DOHH2 (cell line): ENCODE measurements at regions not wholly inside any gene's neighbourhood (a gene's known extent, or its start where the extent isn't known, plus 50 kb on each side); places are given as distances from the start of the nearest gene placed in this dataset.

Source experiments
- H3F3A ChIP-seq: fragments of 200-600 bp; sonication (generic), shearing (Covaris generic); 2 replicates; pipeline ENCODE4 v1.6.0; 2016; ENCODE audit warnings: antibody characterized with exemption, mild to moderate bottlenecking; ENCODE audit not compliant: control insufficient read depth, insufficient read depth
- H3K27ac ChIP-seq: fragments of 200-600 bp; sonication (generic); 2 replicates; pipeline ENCODE4 v1.5.1; 2014; ENCODE audit warnings: low read depth, mild to moderate bottlenecking, low read length, moderate library complexity
- H3K27me3 ChIP-seq: fragments of 200-600 bp; sonication (generic); 2 replicates; pipeline ENCODE4 v1.6.1; 2014; ENCODE audit warnings: mild to moderate bottlenecking, low read length, mixed read lengths; ENCODE audit not compliant: control insufficient read depth
- H3K36me3 ChIP-seq: fragments of 200-600 bp; sonication (generic); 2 replicates; pipeline ENCODE4 v1.6.1; 2014; ENCODE audit warnings: mild to moderate bottlenecking, low read length, moderate library complexity, mixed read lengths; ENCODE audit not compliant: control insufficient read depth
- H3K4me1 ChIP-seq: fragments of 200-600 bp; sonication (generic); 2 replicates; pipeline ENCODE4 v1.6.1; 2014; ENCODE audit warnings: mild to moderate bottlenecking, low read length, mixed read lengths; ENCODE audit not compliant: control insufficient read depth
- H3K4me2 ChIP-seq: fragments of 200-600 bp; sonication (generic); 2 replicates; pipeline ENCODE4 v1.6.0; 2014; ENCODE audit warnings: mild to moderate bottlenecking, low read length, moderate library complexity
- H3K4me3 ChIP-seq: fragments of 200-600 bp; sonication (generic); 2 replicates; pipeline ENCODE4 v1.5.1; 2014; ENCODE audit warnings: mild to moderate bottlenecking, low read length, mixed read lengths
- H3K79me2 ChIP-seq: fragments of 200-600 bp; sonication (generic); 2 replicates; pipeline ENCODE4 v1.6.1; 2014; ENCODE audit warnings: mild to moderate bottlenecking, low read length, mixed read lengths; ENCODE audit not compliant: control insufficient read depth
- H3K9me2 ChIP-seq: fragments of 200-600 bp; sonication (generic); replicated peaks from 2 replicates; pipeline ENCODE4 v1.6.1; 2014; ENCODE audit warnings: mild to moderate bottlenecking, low read length, mixed read lengths; ENCODE audit not compliant: control insufficient read depth
- H3K9me3 ChIP-seq: fragments of 200-600 bp; sonication (generic); 2 replicates; pipeline ENCODE4 v1.6.1; 2014; ENCODE audit warnings: antibody characterized with exemption, low read length, mixed read lengths; ENCODE audit not compliant: control insufficient read depth, insufficient read depth
- H4K20me1 ChIP-seq: fragments of 200-600 bp; sonication (generic); 2 replicates; pipeline ENCODE4 v1.6.0; 2014; ENCODE audit warnings: low read depth, mild to moderate bottlenecking, antibody characterized with exemption, low read length, moderate library complexity; ENCODE audit not compliant: control insufficient read depth, insufficient read depth
- CTCF ChIP-seq: fragments of 200-600 bp; sonication (generic); IDR thresholded peaks from one replicate; pipeline ENCODE4 v1.5.1; 2014; ENCODE audit warnings: antibody characterized with exemption, mild to moderate bottlenecking, low read depth, low read length; ENCODE audit not compliant: poor library complexity, severe bottlenecking
- EZH2phosphoT487 ChIP-seq: fragments of 200-600 bp; sonication (generic); IDR thresholded peaks from 2 replicates; pipeline ENCODE4 v1.6.1; 2017; ENCODE audit warnings: borderline replicate concordance, mild to moderate bottlenecking, antibody characterized with exemption, low read length, moderate library complexity, mixed read lengths

DNA sequence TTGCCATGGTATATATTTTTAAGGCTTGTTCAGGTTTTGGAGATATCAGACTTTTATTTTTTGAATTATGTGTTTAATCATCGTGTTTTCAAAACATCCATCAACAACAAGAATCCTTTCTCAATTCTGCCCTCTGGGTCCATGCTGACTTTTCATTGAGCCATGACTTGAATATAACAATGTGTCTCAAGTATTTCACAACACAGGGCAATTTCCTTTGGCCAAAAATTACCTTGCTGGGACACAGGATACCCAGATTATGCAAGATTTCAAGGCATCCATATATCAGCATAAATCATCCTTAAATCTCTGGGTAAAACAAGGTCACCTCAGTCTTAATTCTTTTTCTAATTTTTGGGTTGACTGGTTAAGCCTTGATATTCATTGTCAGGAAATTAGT, 411.2 kb upstream of the USP24 start:
- Histone ChIP-seq H3K4me2 (no peak overlapping the region), H3K4me1 (no peaks in the 10 kb centered on the region), H3K9me2 (no peaks in the 10 kb centered on the region), H3K9me3 (no peaks in the 10 kb centered on the region), H3K36me3 (no peaks in the 10 kb centered on the region), H3F3A (no peaks in the 10 kb centered on the region), H3K27me3 (no peaks in the 10 kb centered on the region), H3K27ac (no peak overlapping the region), H3K4me3 (no peak overlapping the region), H3K79me2 (no peaks in the 10 kb centered on the region), H4K20me1 (no peaks in the 10 kb centered on the region)
- TF ChIP-seq CTCF (no peak), EZH2phosphoT487 (no peak)

GRCh38 chr1:55624766-55625165, 409.6 kb upstream of the USP24 start:
- Histone ChIP-seq H3K79me2 (no peaks in the 10 kb centered on the region), H3K36me3 (no peaks in the 10 kb centered on the region), H3K4me3 (no peak overlapping the region), H4K20me1 (no peaks in the 10 kb centered on the region), H3K4me1 (no peaks in the 10 kb centered on the region), H3K9me2 (no peaks in the 10 kb centered on the region), H3K27ac (no peak overlapping the region), H3K9me3 (no peaks in the 10 kb centered on the region), H3K4me2 (no peak overlapping the region), H3F3A (no peaks in the 10 kb centered on the region), H3K27me3 (no peaks in the 10 kb centered on the region)
- no peak for TF ChIP-seq CTCF
- no peak for TF ChIP-seq EZH2phosphoT487

- Histone ChIP-seq H3K27me3 (no peaks in the 10 kb centered on the region), H3K36me3 (no peaks in the 10 kb centered on the region), H3K4me3 (no peak overlapping the region), H3K27ac (no peak overlapping the region), H3K9me2 (no peaks in the 10 kb centered on the region), H4K20me1 (no peaks in the 10 kb centered on the region), H3K4me1 (no peaks in the 10 kb centered on the region), H3K9me3 (no peaks in the 10 kb centered on the region), H3K4me2 (no peak overlapping the region), H3F3A (no peaks in the 10 kb centered on the region), H3K79me2 (no peaks in the 10 kb centered on the region)
- TF ChIP-seq CTCF (no peak), EZH2phosphoT487 (no peak)
These were observed 408.1 kb upstream of the USP24 start for GRCh38 chr1:55623311-55623710.

DNA sequence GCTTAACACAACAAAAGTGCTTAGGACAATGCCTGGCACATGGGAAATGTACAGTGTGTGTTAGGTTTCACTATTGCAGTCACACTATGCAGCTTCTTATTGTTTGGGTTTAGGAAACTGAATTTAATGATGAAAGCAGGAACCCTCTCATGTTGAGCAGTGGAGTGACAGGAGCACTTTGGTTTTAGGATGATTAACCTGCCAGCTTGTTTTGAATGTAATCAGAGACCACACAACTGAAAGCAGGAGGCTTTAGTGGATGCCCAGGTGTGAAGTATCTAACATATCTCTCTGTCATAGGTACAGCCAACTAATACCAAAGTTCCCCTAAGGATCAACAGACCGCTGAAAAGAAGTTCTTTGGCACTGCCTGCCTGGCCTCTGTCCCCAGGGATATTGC, 406.9 kb upstream of the USP24 start:
- Histone ChIP-seq H3K9me3 (no peaks in the 10 kb centered on the region), H3K79me2 (no peaks in the 10 kb centered on the region), H3K9me2 (no peaks in the 10 kb centered on the region), H3K27ac (no peak overlapping the region), H4K20me1 (no peaks in the 10 kb centered on the region), H3K4me3 (no peak overlapping the region), H3K4me1 (no peaks in the 10 kb centered on the region), H3F3A (no peaks in the 10 kb centered on the region), H3K36me3 (no peaks in the 10 kb centered on the region), H3K27me3 (no peaks in the 10 kb centered on the region), H3K4me2 (no peak overlapping the region)
- TF ChIP-seq EZH2phosphoT487 (no peak), CTCF (no peak)
